MCF 10A (cell line): ENCODE measurements at regions not wholly inside any gene's neighbourhood (a gene's known extent, or its start where the extent isn't known, plus 50 kb on each side); places are given as distances from the start of the nearest gene placed in this dataset.

Experiments
- BruUV-seq: library from RNA; stranded (reverse); fragments of 400-500 nt; replicated peaks from 2 replicates; lab custom pipeline; 2021; lab: Mats Ljungman, UMichigan
- CTCF ChIA-PET: fragments of 300-600 bp; sonication (Branson Sonifier 250); formaldehyde crosslinking; extraction: SDS; loops from one replicate; lab custom pipeline; 2021; ENCODE audit warnings: antibody characterized with exemption, inconsistent platforms; lab: Yijun Ruan, JAX
- POLR2A ChIA-PET: fragments of 300-600, 350-650 bp; sonication (Branson Sonifier 250); formaldehyde crosslinking; extraction: SDS; loops from one replicate; lab custom pipeline; 2020; ENCODE audit warnings: antibody characterized with exemption, inconsistent platforms; lab: Yijun Ruan, JAX
- DNase-seq: peaks from one replicate; pipeline ENCODE4 v3.0.0-alpha.2; 2018; ENCODE audit not compliant: unreplicated experiment
- H3K27ac Mint-ChIP-seq: one replicate; pipeline ENCODE4 v1.8.0; 2022; ENCODE audit warnings: mild to moderate bottlenecking, low read depth, mixed read lengths; ENCODE audit not compliant: unreplicated experiment
- H3K27me3 Mint-ChIP-seq: one replicate; pipeline ENCODE4 v1.8.0; 2022; ENCODE audit warnings: mixed read lengths; ENCODE audit not compliant: insufficient read depth, unreplicated experiment
- H3K36me3 Mint-ChIP-seq: one replicate; pipeline ENCODE4 v1.8.0; 2022; ENCODE audit warnings: mild to moderate bottlenecking, moderate library complexity, mixed read lengths; ENCODE audit not compliant: insufficient read depth, unreplicated experiment
- H3K4me1 Mint-ChIP-seq: one replicate; pipeline ENCODE4 v1.8.0; 2022; ENCODE audit warnings: mixed read lengths; ENCODE audit not compliant: insufficient read depth, unreplicated experiment
- H3K4me3 Mint-ChIP-seq: one replicate; pipeline ENCODE4 v1.8.0; 2022; ENCODE audit warnings: mild to moderate bottlenecking, moderate library complexity, mixed read lengths; ENCODE audit not compliant: unreplicated experiment
- H3K9me3 Mint-ChIP-seq: one replicate; pipeline ENCODE4 v1.8.0; 2022; ENCODE audit warnings: mixed read lengths; ENCODE audit not compliant: unreplicated experiment
- intact Hi-C: fragments of 100-400 bp; cut with micrococcal nuclease; formaldehyde crosslinking; loops from 2 replicates; pipeline ENCODE4 v1.14.1; 2022
- TF ChIP-seq, protein P1 (sequence below): fragments of 200-600 bp; IDR thresholded peaks from one replicate; pipeline ENCODE4 v1.8.0; 2022; ENCODE audit warnings: antibody characterized with exemption, mild to moderate bottlenecking; ENCODE audit not compliant: unreplicated experiment

DNA sequence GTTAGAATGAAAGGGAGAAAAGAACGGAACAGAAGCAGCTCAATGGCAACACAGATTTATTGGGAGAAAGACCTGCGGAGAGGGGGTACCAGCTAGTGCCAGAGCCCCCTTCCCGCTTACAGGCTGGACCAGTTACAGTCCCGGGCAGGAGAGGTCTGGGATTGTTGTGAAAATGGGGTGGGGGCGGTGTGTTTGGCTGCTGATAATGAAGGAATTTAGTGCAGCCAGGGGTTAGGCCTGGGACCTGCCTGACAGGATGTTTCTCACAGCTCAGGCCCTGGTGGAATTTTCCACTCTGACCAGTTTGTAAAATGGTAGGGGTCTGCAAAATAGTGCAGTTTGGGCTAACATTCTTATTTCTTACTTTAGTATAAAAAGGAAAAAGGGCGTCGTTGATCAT lies 75.4 kb upstream of the SPIN4 start:
- Mint-ChIP-seq H3K27me3 (no peaks in the 10 kb centered on the region), H3K9me3 (no peaks in the 10 kb centered on the region), H3K4me1 (peaks cover 10% of the 10 kb centered on the region), H3K27ac (no peak overlapping the region), H3K4me3 (no peak overlapping the region), H3K36me3 (peaks cover 10% of the 10 kb centered on the region)
- BruUV-seq: TSS peak; percentile 29
- ChIA-PET CTCF (no interaction called here), POLR2A (interaction anchor here (0.7 kb wide), 1 partner anchor 649 kb away, joined by 3 read pairs; no protein-coding TSS in a partner anchor)
- DNase-seq: no peak
- TF ChIP-seq, protein P1, sequence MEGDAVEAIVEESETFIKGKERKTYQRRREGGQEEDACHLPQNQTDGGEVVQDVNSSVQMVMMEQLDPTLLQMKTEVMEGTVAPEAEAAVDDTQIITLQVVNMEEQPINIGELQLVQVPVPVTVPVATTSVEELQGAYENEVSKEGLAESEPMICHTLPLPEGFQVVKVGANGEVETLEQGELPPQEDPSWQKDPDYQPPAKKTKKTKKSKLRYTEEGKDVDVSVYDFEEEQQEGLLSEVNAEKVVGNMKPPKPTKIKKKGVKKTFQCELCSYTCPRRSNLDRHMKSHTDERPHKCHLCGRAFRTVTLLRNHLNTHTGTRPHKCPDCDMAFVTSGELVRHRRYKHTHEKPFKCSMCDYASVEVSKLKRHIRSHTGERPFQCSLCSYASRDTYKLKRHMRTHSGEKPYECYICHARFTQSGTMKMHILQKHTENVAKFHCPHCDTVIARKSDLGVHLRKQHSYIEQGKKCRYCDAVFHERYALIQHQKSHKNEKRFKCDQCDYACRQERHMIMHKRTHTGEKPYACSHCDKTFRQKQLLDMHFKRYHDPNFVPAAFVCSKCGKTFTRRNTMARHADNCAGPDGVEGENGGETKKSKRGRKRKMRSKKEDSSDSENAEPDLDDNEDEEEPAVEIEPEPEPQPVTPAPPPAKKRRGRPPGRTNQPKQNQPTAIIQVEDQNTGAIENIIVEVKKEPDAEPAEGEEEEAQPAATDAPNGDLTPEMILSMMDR: no peak
- intact Hi-C loops: no loop called here

DNA sequence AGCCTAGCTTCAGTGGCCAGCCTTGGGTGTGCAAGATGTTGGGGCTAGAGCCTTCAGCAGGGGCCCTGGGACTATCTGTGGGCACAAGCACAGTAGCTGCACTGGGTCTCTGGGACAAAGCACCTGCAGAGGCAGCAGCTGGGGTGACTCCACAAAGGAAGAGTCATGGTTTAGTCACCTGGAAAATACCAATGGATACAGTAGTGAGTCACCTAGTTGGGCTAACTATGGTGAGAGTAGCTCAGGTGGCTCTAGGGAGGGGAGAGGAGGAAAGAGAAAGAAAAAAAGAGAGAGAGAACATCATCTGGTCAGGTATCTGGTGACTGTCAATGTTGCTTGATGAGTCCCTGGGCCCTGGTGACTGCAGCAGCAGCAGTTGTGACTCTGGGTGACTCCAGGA lies 72.9 kb upstream of the SPIN4 start:
- BruUV-seq: no TSS peak
- H3K27ac Mint-ChIP-seq: no peak overlapping the region
- POLR2A ChIA-PET: interaction anchor here (0.8 kb wide), 3 partner anchors 27 to 137 kb away, joined by 3 read pairs; partner anchors contain the start of gene SPIN4
- intact Hi-C loops: no loop called here
- peak; percentile 53 for DNase-seq
- no peak overlapping the region for H3K4me3 Mint-ChIP-seq
- peaks cover 10% of the 10 kb centered on the region for H3K4me1 Mint-ChIP-seq
- peaks cover under 1% of the 10 kb centered on the region for H3K9me3 Mint-ChIP-seq
- TF ChIP-seq, protein P1: no peak
- peaks cover 10% of the 10 kb centered on the region for H3K36me3 Mint-ChIP-seq
- CTCF ChIA-PET: interaction anchor here (0.9 kb wide), 1 partner anchor 76 kb away, joined by 3 read pairs; no protein-coding TSS in a partner anchor
- H3K27me3 Mint-ChIP-seq: no peaks in the 10 kb centered on the region

DNA sequence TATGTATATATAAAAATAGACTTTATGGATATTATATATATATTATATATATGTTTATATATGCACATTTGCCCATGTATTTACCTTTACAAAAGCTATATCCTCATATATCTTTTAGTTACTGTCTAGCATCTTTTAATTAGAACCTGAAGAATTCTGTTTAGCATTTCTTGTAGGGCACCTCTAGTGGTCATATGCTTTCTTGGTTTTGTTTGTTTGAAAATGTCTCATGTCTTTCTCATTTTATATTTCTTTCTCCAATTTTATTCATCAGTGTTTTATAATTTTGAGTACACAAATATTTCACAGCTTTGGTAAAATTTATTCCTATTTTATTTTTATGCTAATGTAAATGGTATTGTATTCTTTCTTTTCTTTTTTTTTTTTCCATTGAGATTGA lies 70.3 kb upstream of the SPIN4 start:
- Mint-ChIP-seq H3K36me3 (peaks cover 15% of the 10 kb centered on the region), H3K9me3 (peaks cover 14% of the 10 kb centered on the region)
- POLR2A ChIA-PET: no interaction called here

DNA sequence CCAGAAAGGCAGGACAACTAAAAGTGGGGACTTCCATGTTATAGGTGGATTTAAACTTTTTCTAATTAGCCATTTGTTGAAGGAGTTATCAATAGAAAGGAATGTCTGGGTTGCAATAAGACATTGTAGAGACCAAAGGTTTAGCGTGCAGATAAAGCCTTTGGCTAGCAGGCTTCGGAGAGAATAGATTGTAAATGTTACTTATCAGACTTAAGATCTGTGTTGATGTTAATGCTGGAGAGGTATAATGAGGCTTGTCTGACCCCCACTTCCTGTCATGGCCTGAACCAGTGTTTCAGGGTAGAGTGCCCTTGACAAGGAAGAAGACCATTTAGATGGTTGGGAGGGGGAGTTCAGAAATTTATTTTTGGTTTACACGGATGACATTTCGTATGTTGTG lies 67.1 kb upstream of the SPIN4 start:
- POLR2A ChIA-PET: no interaction called here
- H3K4me1 Mint-ChIP-seq: no peaks in the 10 kb centered on the region
- H3K27me3 Mint-ChIP-seq: no peaks in the 10 kb centered on the region
- DNase-seq: no peak
- intact Hi-C loops: no loop called here
- no peak overlapping the region for H3K4me3 Mint-ChIP-seq
- H3K27ac Mint-ChIP-seq: no peak overlapping the region
- peaks cover 14% of the 10 kb centered on the region for H3K9me3 Mint-ChIP-seq
- TF ChIP-seq, protein P1: no peak
- BruUV-seq: no TSS peak
- CTCF ChIA-PET: no interaction called here
- peaks cover 5% of the 10 kb centered on the region for H3K36me3 Mint-ChIP-seq

More for the DNA sequence above, 70.3 kb upstream of the SPIN4 start:
- Mint-ChIP-seq H3K4me1 (peaks cover 10% of the 10 kb centered on the region), H3K27ac (no peak overlapping the region), H3K27me3 (no peaks in the 10 kb centered on the region), H3K4me3 (no peak overlapping the region)
- DNase-seq: no peak
- TF ChIP-seq, protein P1: no peak
- CTCF ChIA-PET: no interaction called here
- BruUV-seq: no TSS peak
- intact Hi-C loops: no loop called here
